ENCODE measurements at regions not wholly inside any gene's neighbourhood (a gene's known extent, or its start where the extent isn't known, plus 50 kb on each side); places are given as distances from the start of the nearest gene placed in this dataset.

- peaks cover 19% of the 10 kb centered on the region for H3K4me1 ChIP-seq (ENCODE audit: insufficient read depth, low read length)
- no peaks in the 10 kb centered on the region for H3K36me3 ChIP-seq (ENCODE audit: insufficient read depth, low read length)
- no peaks in the 10 kb centered on the region; the same call in 1 of the 2 replicates for H3K9me3 ChIP-seq (ENCODE audit: control insufficient read depth, insufficient read depth, low read length)
- no peak overlapping the region for H3K9ac ChIP-seq (ENCODE audit: low read depth, low read length)
Measured at GRCh38 chr9:113701774-113702755, 174.0 kb upstream of the ZNF618 start.

- H3K36me3 ChIP-seq (ENCODE audit: insufficient read depth, low read length): no peaks in the 10 kb centered on the region
- H3K9me3 ChIP-seq (ENCODE audit: control insufficient read depth, insufficient read depth, low read length): peaks cover 7% of the 10 kb centered on the region; the same call in 1 of the 2 replicates
- peaks cover 28% of the 10 kb centered on the region for H3K4me1 ChIP-seq (ENCODE audit: insufficient read depth, low read length)
- H3K9ac ChIP-seq (ENCODE audit: low read depth, low read length): no peak overlapping the region
Measured at GRCh38 chr9:113705306-113705927, 170.7 kb upstream of the ZNF618 start.

GRCh38 chr9:113705928-113706519, 170.1 kb upstream of the ZNF618 start:
- H3K4me1 ChIP-seq (ENCODE audit: insufficient read depth, low read length): peaks cover 28% of the 10 kb centered on the region
- peaks cover 7% of the 10 kb centered on the region; the same call in 1 of the 2 replicates for H3K9me3 ChIP-seq (ENCODE audit: control insufficient read depth, insufficient read depth, low read length)
- no peak overlapping the region for H3K9ac ChIP-seq (ENCODE audit: low read depth, low read length)
- H3K36me3 ChIP-seq (ENCODE audit: insufficient read depth, low read length): no peaks in the 10 kb centered on the region

- Histone ChIP-seq H3K9me3 (ENCODE audit: control insufficient read depth, insufficient read depth, low read length) (peaks cover 7% of the 10 kb centered on the region; the same call in 1 of the 2 replicates), H3K9ac (ENCODE audit: low read depth, low read length) (no peak overlapping the region), H3K4me1 (ENCODE audit: insufficient read depth, low read length) (peaks cover 24% of the 10 kb centered on the region), H3K36me3 (ENCODE audit: insufficient read depth, low read length) (no peaks in the 10 kb centered on the region)
Measured at GRCh38 chr9:113707953-113708695, 168.0 kb upstream of the ZNF618 start.

GRCh38 chr9:113708821-113709713, 167.0 kb upstream of the ZNF618 start:
- H3K9me3 ChIP-seq (ENCODE audit: control insufficient read depth, insufficient read depth, low read length): peaks cover 7% of the 10 kb centered on the region; the same call in 1 of the 2 replicates
- peaks cover 24% of the 10 kb centered on the region for H3K4me1 ChIP-seq (ENCODE audit: insufficient read depth, low read length)
- H3K36me3 ChIP-seq (ENCODE audit: insufficient read depth, low read length): no peaks in the 10 kb centered on the region
- no peak overlapping the region for H3K9ac ChIP-seq (ENCODE audit: low read depth, low read length)

GRCh38 chr9:113709721-113710120, 166.4 kb upstream of the ZNF618 start:
- peaks cover 7% of the 10 kb centered on the region; the same call in 1 of the 2 replicates for H3K9me3 ChIP-seq (ENCODE audit: control insufficient read depth, insufficient read depth, low read length)
- H3K4me1 ChIP-seq (ENCODE audit: insufficient read depth, low read length): peaks cover 24% of the 10 kb centered on the region
- H3K9ac ChIP-seq (ENCODE audit: low read depth, low read length): no peak overlapping the region
- H3K36me3 ChIP-seq (ENCODE audit: insufficient read depth, low read length): no peaks in the 10 kb centered on the region

DNA sequence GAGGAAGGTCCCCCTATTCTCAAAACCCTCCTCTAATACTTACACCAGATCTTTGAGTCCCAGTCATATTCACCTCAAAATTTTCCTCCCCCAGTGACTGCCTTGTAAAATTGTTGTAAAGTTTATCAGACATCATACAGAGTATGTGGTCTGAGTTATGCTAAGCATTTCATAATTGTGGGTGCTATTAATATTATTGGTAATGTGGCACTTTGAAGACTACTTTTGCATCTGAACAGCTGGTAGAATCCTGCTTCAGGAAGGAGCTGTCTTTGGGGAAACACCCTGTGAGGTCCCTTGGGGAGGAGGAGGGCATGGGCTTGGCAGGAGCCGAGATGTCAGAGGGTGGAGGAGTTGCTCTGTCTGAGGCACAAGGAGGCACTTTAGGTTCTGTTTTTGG, 164.9 kb upstream of the ZNF618 start:
- Histone ChIP-seq H3K9me3 (ENCODE audit: control insufficient read depth, insufficient read depth, low read length) (peaks cover 7% of the 10 kb centered on the region; the same call in 1 of the 2 replicates), H3K36me3 (ENCODE audit: insufficient read depth, low read length) (no peaks in the 10 kb centered on the region), H3K4me1 (ENCODE audit: insufficient read depth, low read length) (peaks cover 14% of the 10 kb centered on the region), H3K9ac (ENCODE audit: low read depth, low read length) (no peak overlapping the region)

- no peak overlapping the region for H3K9ac ChIP-seq (ENCODE audit: low read depth, low read length)
- no peaks in the 10 kb centered on the region for H3K36me3 ChIP-seq (ENCODE audit: insufficient read depth, low read length)
- peaks cover 7% of the 10 kb centered on the region; the same call in 1 of the 2 replicates for H3K9me3 ChIP-seq (ENCODE audit: control insufficient read depth, insufficient read depth, low read length)
Measured at GRCh38 chr9:113712053-113712452, 164.1 kb upstream of the ZNF618 start.

DNA sequence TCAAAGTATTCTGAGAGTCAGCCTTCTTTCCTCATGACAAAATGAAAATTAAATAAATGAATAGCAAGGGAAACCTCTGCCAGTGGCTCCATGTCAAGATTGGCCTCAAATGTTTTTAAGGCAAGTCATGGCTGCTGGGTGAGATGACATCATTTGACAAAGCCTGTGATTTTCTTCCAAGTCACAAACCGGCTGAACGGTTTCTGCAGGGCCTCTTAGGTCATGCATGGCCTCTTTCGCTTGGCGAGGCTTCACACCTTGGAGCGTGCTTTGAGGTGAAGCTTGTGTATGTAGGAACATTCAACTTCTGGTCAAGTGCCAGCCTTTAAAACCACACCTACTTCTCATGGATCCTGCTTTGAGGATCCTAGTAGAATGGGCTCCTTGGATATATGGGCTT, 161.0 kb upstream of the ZNF618 start:
- Histone ChIP-seq H3K36me3 (ENCODE audit: insufficient read depth, low read length) (no peaks in the 10 kb centered on the region), H3K4me1 (ENCODE audit: insufficient read depth, low read length) (peaks cover 4% of the 10 kb centered on the region), H3K9ac (ENCODE audit: low read depth, low read length) (no peak overlapping the region), H3K9me3 (ENCODE audit: control insufficient read depth, insufficient read depth, low read length) (no peaks in the 10 kb centered on the region; the same call in 1 of the 2 replicates)

More at GRCh38 chr9:113712053-113712452, 164.1 kb upstream of the ZNF618 start:
- peaks cover 10% of the 10 kb centered on the region for H3K4me1 ChIP-seq (ENCODE audit: insufficient read depth, low read length)

DNA sequence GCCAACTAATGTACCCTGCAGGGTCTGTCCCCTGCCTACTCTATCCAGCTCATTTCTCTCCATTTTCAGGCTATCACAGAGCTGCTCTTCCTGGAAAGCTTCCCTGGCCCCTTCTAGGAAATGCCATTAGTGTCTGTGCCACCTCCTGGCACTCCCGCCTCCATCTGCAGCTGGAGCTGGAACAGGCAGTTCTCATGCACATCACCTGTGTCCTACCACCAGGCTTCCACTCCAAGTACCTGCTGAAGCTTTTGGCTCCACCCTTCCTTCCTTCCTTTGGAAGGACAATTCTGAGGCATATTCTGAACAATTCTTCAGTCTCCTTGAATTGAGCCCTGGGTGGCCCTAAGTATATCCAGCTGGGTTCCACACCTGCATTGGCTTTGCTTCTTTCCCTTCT, 156.2 kb upstream of the ZNF618 start:
- no peaks in the 10 kb centered on the region; the same call in 1 of the 2 replicates for H3K9me3 ChIP-seq (ENCODE audit: control insufficient read depth, insufficient read depth, low read length)
- peaks cover 5% of the 10 kb centered on the region for H3K4me1 ChIP-seq (ENCODE audit: insufficient read depth, low read length)
- no peaks in the 10 kb centered on the region for H3K36me3 ChIP-seq (ENCODE audit: insufficient read depth, low read length)
- H3K9ac ChIP-seq (ENCODE audit: low read depth, low read length): no peak overlapping the region

DNA sequence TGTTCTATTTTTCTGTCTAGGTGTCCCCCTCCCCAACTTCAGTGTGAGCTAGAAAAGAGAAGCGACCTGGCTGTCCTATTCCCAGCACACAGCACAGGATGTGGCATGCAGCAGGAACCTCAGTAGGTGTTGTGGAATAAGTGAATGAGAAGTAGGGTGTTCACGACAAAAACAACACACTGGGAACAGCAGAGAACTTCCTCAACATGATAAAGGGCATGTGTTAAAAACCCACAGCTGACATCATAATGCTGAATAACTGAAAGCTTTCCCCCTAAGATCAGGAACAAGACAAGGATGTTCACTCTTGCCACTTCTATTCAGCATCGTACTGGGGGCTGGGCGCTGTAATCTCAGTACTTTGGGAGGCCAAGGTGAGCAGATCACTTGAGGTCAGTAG, 155.6 kb upstream of the ZNF618 start:
- H3K36me3 ChIP-seq (ENCODE audit: insufficient read depth, low read length): no peaks in the 10 kb centered on the region
- no peaks in the 10 kb centered on the region; the same call in 1 of the 2 replicates for H3K9me3 ChIP-seq (ENCODE audit: control insufficient read depth, insufficient read depth, low read length)
- H3K9ac ChIP-seq (ENCODE audit: low read depth, low read length): no peak overlapping the region
- peaks cover 5% of the 10 kb centered on the region for H3K4me1 ChIP-seq (ENCODE audit: insufficient read depth, low read length)

- H3K9ac ChIP-seq (ENCODE audit: low read depth, low read length): no peak overlapping the region
- no peaks in the 10 kb centered on the region for H3K36me3 ChIP-seq (ENCODE audit: insufficient read depth, low read length)
- no peaks in the 10 kb centered on the region; the same call in 1 of the 2 replicates for H3K9me3 ChIP-seq (ENCODE audit: control insufficient read depth, insufficient read depth, low read length)
- H3K4me1 ChIP-seq (ENCODE audit: insufficient read depth, low read length): peaks cover 5% of the 10 kb centered on the region
Measured at GRCh38 chr9:113721856-113722255, 154.3 kb upstream of the ZNF618 start.

DNA sequence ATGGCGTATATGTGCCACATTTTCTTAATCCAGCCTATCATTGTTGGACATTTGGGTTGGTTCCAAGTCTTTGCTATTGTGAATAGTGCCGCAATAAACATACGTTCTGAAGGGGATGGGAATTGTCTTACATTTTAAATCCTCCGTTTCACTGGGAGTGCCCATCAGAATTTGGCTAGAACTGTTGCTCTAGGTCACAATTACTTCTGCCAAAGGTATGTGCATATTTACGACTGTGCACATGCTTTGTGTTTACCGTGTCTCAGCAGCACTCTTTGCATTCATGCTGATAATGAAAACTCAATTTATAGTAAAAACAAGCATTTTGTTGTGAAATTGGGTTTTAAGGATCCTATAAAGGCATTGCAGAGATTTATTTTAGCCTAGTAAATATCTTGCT, 151.9 kb upstream of the ZNF618 start:
- H3K36me3 ChIP-seq (ENCODE audit: insufficient read depth, low read length): no peaks in the 10 kb centered on the region
- H3K9ac ChIP-seq (ENCODE audit: low read depth, low read length): no peak overlapping the region
- no peaks in the 10 kb centered on the region; the same call in 1 of the 2 replicates for H3K9me3 ChIP-seq (ENCODE audit: control insufficient read depth, insufficient read depth, low read length)
- H3K4me1 ChIP-seq (ENCODE audit: insufficient read depth, low read length): peaks cover 5% of the 10 kb centered on the region

Data from ES-I3 (cell line).